ENCODE measurements at regions not wholly inside any gene's neighbourhood (a gene's known extent, or its start where the extent isn't known, plus 50 kb on each side); places are given as distances from the start of the nearest gene placed in this dataset.
"Not testable (repeated sequence)": the region's sequence is repeated elsewhere in the genome, so short reads cannot be mapped to it uniquely, and the experiment has no call there.

DNA sequence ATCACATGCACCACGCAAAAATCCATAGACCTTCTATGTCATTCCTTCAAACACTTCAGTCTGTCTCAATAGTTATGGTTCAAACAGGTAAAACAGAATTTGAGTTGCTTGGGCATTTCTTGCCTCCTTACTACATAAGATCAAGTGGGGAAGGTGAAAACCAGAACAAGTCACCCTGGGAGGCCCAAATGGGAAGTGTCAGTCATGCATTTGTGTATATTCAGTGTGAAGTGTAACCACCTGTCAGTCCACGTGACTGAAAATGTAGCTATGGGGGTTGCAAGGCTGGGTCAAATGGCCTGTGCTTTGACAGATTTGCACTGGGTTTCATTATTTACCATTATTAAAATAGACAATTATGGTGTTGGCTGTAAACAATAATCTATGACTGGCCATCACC lies 176.6 kb upstream of the VIPR2 start:
- Histone ChIP-seq H3K4me3 (no peak overlapping the region), H3K9me3 (no peaks in the 10 kb centered on the region), H3K36me3 (ENCODE audit: low read depth) (no peaks in the 10 kb centered on the region), H3K4me1 (ENCODE audit: low read depth) (no peaks in the 10 kb centered on the region)
- intact Hi-C loops (cut with DNase I, micrococcal nuclease), result no loop called here
- no peak for ATAC-seq
- TF ChIP-seq, protein P1, sequence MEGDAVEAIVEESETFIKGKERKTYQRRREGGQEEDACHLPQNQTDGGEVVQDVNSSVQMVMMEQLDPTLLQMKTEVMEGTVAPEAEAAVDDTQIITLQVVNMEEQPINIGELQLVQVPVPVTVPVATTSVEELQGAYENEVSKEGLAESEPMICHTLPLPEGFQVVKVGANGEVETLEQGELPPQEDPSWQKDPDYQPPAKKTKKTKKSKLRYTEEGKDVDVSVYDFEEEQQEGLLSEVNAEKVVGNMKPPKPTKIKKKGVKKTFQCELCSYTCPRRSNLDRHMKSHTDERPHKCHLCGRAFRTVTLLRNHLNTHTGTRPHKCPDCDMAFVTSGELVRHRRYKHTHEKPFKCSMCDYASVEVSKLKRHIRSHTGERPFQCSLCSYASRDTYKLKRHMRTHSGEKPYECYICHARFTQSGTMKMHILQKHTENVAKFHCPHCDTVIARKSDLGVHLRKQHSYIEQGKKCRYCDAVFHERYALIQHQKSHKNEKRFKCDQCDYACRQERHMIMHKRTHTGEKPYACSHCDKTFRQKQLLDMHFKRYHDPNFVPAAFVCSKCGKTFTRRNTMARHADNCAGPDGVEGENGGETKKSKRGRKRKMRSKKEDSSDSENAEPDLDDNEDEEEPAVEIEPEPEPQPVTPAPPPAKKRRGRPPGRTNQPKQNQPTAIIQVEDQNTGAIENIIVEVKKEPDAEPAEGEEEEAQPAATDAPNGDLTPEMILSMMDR (IDR thresholded peaks at IDR 0.05), result no peak
- DNase-seq, result no peak

DNA sequence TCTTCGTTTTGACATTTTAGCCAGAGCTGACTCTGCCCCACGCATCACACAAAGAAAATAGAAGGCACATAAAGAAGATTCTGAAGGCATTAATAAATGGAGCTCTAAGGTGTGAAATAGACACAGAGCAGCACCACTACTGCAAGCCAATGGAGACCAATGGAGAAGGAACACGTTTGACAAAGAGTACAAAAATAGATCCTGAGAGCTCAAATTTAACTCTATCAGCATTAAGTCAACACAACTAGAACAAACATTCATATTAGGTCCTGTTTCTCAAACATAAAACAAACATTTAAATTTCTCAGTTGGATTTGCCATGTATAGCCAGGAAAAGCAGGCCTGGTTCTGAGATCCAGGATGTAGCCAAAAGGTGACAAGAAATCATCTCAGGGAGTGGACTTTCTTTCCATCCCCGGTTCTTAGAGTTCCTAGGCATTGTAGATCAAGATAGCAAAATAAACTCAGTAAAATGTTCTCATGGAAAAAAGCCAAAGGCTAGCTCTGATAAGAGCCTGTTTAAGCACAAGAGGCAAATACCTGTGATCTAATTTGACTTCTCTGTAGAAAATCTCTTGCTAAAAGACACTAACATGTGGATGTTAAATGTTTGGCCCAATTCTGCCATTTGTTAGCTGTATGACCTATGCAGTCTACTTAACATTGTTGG lies 174.2 kb upstream of the VIPR2 start:
- H3K4me3 ChIP-seq, result no peak overlapping the region
- H3K4me1 ChIP-seq (ENCODE audit: low read depth), result no peaks in the 10 kb centered on the region
- TF ChIP-seq, protein P1 (IDR thresholded peaks at IDR 0.05), result no peak
- DNase-seq, result no peak
- intact Hi-C loops (cut with DNase I, micrococcal nuclease), result no loop called here
- no peaks in the 10 kb centered on the region for H3K36me3 ChIP-seq (ENCODE audit: low read depth)
- no peak for ATAC-seq
- H3K9me3 ChIP-seq, result no peaks in the 10 kb centered on the region

DNA sequence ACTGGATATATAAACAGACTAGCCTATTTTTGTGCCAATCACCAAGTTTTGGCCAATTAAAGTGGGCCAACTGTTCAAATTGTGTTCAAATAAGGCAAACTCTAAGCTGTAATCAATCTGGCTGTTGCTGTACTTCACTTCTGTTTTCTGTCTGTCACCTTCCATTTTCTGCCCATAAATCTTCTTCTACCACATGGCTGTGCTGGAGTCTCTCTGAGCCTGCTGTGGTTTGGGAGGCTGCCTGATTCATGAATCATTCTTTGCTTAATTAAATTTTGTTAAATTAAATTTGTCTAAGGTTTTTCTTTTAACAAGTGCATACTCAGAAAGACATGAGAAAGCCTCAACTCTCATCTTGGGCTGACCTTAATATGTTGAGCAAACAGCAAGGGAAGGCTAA lies 172.6 kb upstream of the VIPR2 start:
- Histone ChIP-seq H3K9me3 (no peaks in the 10 kb centered on the region), H3K4me1 (ENCODE audit: low read depth) (no peaks in the 10 kb centered on the region), H3K4me3 (no peak overlapping the region), H3K36me3 (ENCODE audit: low read depth) (no peaks in the 10 kb centered on the region)
- DNase-seq (no peak), ATAC-seq (no peak)
- TF ChIP-seq, protein P1 (IDR thresholded peaks at IDR 0.05), result no peak
- intact Hi-C loops (cut with DNase I, micrococcal nuclease), result no loop called here

DNA sequence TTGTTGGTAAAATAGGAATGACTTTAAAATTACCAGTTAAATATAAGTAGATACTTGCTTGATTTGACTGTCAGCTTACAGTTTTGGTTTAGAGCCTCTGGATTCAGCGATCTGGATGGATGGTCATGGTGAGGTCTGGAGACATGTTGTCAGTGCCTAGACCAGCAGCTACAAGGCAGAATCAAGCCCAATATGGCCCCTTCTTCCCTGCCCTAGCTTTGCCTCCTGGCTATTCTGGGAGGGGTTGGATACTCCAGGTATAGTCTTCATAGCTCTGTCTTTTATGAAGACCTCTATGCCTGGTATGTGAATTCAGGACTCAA lies 166.5 kb upstream of the VIPR2 start:
- TF ChIP-seq, protein P1 (IDR thresholded peaks at IDR 0.05), result no peak
- no peak overlapping the region for H3K4me3 ChIP-seq
- intact Hi-C loops (cut with DNase I, micrococcal nuclease), result no loop called here
- DNase-seq (no peak), ATAC-seq (no peak)
- no peaks in the 10 kb centered on the region for H3K36me3 ChIP-seq (ENCODE audit: low read depth)
- no peaks in the 10 kb centered on the region for H3K4me1 ChIP-seq (ENCODE audit: low read depth)
- H3K9me3 ChIP-seq, result no peaks in the 10 kb centered on the region

DNA sequence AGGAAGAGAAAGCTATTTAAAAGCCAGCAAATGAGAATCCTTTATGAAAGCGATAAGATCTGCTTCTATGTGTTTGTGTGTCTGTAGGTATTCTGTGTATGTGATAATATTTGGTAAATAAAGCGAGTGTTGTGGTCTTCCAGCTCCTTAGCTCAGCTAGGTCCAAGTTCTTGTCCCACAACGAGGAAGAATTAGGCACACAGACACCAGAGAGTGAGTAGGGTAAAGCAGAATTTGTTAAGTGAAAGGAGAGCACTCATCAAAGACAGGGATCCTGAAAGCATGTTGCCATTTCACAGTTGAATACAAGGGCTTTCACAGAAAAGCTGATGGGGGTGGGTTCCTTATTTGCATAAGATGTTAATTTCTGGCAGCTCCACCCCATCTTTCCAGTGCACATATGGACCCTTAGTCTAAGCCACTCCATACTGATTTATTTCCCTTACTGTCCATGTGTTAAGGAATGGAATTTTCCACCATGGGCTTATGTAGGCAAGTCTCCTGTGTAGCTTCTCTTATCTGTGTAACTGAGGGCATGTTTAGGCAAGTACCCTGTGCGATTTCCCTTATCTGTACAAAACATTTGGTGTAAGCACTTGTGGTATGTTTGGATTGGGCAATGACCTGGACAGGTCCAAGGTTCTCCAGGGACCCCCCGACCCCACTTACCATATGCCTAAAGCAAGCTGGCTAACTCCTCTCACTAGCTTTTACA lies 165.9 kb upstream of the VIPR2 start:
- Histone ChIP-seq H3K4me1 (ENCODE audit: low read depth) (no peaks in the 10 kb centered on the region), H3K4me3 (no peak overlapping the region), H3K9me3 (no peaks in the 10 kb centered on the region), H3K36me3 (ENCODE audit: low read depth) (no peaks in the 10 kb centered on the region)
- intact Hi-C loops (cut with DNase I, micrococcal nuclease), result no loop called here
- DNase-seq (no peak), ATAC-seq (no peak)
- TF ChIP-seq, protein P1 (IDR thresholded peaks at IDR 0.05), result no peak

DNA sequence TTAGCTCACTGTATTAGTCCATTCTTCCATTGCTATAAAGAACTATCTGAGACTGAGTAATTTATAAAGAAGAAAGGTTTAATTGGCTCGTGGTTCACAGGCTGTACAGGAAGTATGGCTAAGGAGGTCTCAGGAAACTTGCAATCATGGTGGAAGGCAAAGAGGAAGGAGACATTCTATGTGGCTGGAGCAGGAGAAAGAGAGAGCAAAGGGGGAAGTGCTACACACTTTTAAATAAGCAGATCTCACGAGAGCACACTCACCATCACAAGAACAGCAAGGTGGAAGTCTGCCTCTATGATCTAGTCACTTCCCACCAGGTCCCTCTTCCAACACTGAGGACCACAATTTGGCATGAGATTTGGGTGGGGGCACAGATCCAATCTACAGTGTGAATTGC lies 164.5 kb upstream of the VIPR2 start:
- DNase-seq; intact Hi-C loops (cut with DNase I, micrococcal nuclease); H3K9me3 ChIP-seq; H3K4me1 ChIP-seq (ENCODE audit: low read depth); H3K36me3 ChIP-seq (ENCODE audit: low read depth); ATAC-seq; H3K4me3 ChIP-seq: not testable (repeated sequence)

All from mucosa of descending colon (tissue), 3 donors.